ENCODE measurements at regions not wholly inside any gene's neighbourhood (a gene's known extent, or its start where the extent isn't known, plus 50 kb on each side); places are given as distances from the start of the nearest gene placed in this dataset.

- no peak for TF ChIP-seq CTCF (IDR thresholded peaks at IDR 0.05; ENCODE audit: insufficient read depth, missing control alignments)
- FAIRE-seq: no peak
- no peak for DNase-seq (ENCODE audit: insufficient read length, low spot score)
Measured at GRCh38 chr5:2627867-2628266, 123.6 kb downstream of the IRX2 start.

GRCh38 chr5:2626572-2626971 is 124.9 kb downstream of the IRX2 start:
- DNase-seq (ENCODE audit: insufficient read length, low spot score) (no peak), FAIRE-seq (no peak)
- no peak for TF ChIP-seq CTCF (IDR thresholded peaks at IDR 0.05; ENCODE audit: insufficient read depth, missing control alignments)

GRCh38 chr5:2622866-2623265 is 128.6 kb downstream of the IRX2 start:
- no peak for DNase-seq (ENCODE audit: insufficient read length, low spot score)
- TF ChIP-seq CTCF (IDR thresholded peaks at IDR 0.05; ENCODE audit: insufficient read depth, missing control alignments): no peak
- no peak for FAIRE-seq

- FAIRE-seq (no peak), DNase-seq (ENCODE audit: insufficient read length, low spot score) (no peak)
- TF ChIP-seq CTCF (IDR thresholded peaks at IDR 0.05; ENCODE audit: insufficient read depth, missing control alignments): no peak
Measured at GRCh38 chr5:2621631-2622030, 129.8 kb downstream of the IRX2 start.

- TF ChIP-seq CTCF (IDR thresholded peaks at IDR 0.05; ENCODE audit: insufficient read depth, missing control alignments): no peak
- FAIRE-seq: no peak
Measured at GRCh38 chr5:2619216-2619615, 132.3 kb downstream of the IRX2 start.

GRCh38 chr5:2617461-2617860 is 134.0 kb downstream of the IRX2 start:
- DNase-seq (ENCODE audit: insufficient read length, low spot score) (no peak), FAIRE-seq (no peak)
- TF ChIP-seq CTCF (IDR thresholded peaks at IDR 0.05; ENCODE audit: insufficient read depth, missing control alignments): no peak

More at GRCh38 chr5:2619216-2619615, 132.3 kb downstream of the IRX2 start:
- DNase-seq (ENCODE audit: insufficient read length, low spot score): no peak

GRCh38 chr5:2615917-2616316 is 135.6 kb downstream of the IRX2 start:
- no peak for DNase-seq (ENCODE audit: insufficient read length, low spot score)
- no peak for FAIRE-seq
- TF ChIP-seq CTCF (IDR thresholded peaks at IDR 0.05; ENCODE audit: insufficient read depth, missing control alignments): no peak

Measured in D721Med (cell line).